ENCODE measurements at regions not wholly inside any gene's neighbourhood (a gene's known extent, or its start where the extent isn't known, plus 50 kb on each side); places are given as distances from the start of the nearest gene placed in this dataset.
A peak's percentile ranks its signal among the peaks of the same experiment; 100 is the strongest.

- Histone ChIP-seq H3K9me3 (no peaks in the 10 kb centered on the region), H3K4me3 (no peak overlapping the region), H3K27me3 (no peaks in the 10 kb centered on the region), H3K4me1 (no peaks in the 10 kb centered on the region), H3K36me3 (no peaks in the 10 kb centered on the region), H3K27ac (no peak overlapping the region)
- TF ChIP-seq CTCF (IDR thresholded peaks at IDR 0.05) (peak in 4 of 6 experiments; percentile 58 to 72 (median 70)), POLR2A (IDR thresholded peaks at IDR 0.05) (no peak)
- DNase-seq = peak in 2 of 3 donors; percentile 55 to 81
Observed at GRCh38 chr20:7285918-7286556, 518.6 kb downstream of the BMP2 start.

GRCh38 chr20:7291323-7291943, 523.9 kb downstream of the BMP2 start:
- Histone ChIP-seq H3K9me3 (no peaks in the 10 kb centered on the region), H3K27me3 (no peaks in the 10 kb centered on the region), H3K36me3 (no peaks in the 10 kb centered on the region), H3K4me1 (no peaks in the 10 kb centered on the region), H3K27ac (no peak overlapping the region), H3K4me3 (no peak overlapping the region)
- TF ChIP-seq POLR2A (IDR thresholded peaks at IDR 0.05) (no peak), CTCF (IDR thresholded peaks at IDR 0.05) (no peak)
- no peak for DNase-seq

- no peak for DNase-seq
- no peak for TF ChIP-seq CTCF (IDR thresholded peaks at IDR 0.05)
- no peak for TF ChIP-seq POLR2A (IDR thresholded peaks at IDR 0.05)
- no peaks in the 10 kb centered on the region for H3K4me1 ChIP-seq
- H3K27me3 ChIP-seq = no peaks in the 10 kb centered on the region
- H3K36me3 ChIP-seq = no peaks in the 10 kb centered on the region
- H3K27ac ChIP-seq = no peak overlapping the region
- no peak overlapping the region for H3K4me3 ChIP-seq
- no peaks in the 10 kb centered on the region for H3K9me3 ChIP-seq
Observed at GRCh38 chr20:7291946-7292345, 524.5 kb downstream of the BMP2 start.

GRCh38 chr20:7294816-7295360, 527.4 kb downstream of the BMP2 start:
- no peak for TF ChIP-seq CTCF (IDR thresholded peaks at IDR 0.05)
- TF ChIP-seq POLR2A (IDR thresholded peaks at IDR 0.05) = no peak
- Histone ChIP-seq H3K27me3 (no peaks in the 10 kb centered on the region), H3K27ac (no peak overlapping the region), H3K4me1 (no peaks in the 10 kb centered on the region), H3K36me3 (no peaks in the 10 kb centered on the region), H3K9me3 (no peaks in the 10 kb centered on the region), H3K4me3 (no peak overlapping the region)
- DNase-seq = no peak

GRCh38 chr20:7301807-7302206, 534.3 kb downstream of the BMP2 start:
- Histone ChIP-seq H3K27ac (no peak overlapping the region), H3K27me3 (no peaks in the 10 kb centered on the region), H3K9me3 (no peaks in the 10 kb centered on the region), H3K4me3 (no peak overlapping the region), H3K36me3 (no peaks in the 10 kb centered on the region), H3K4me1 (no peaks in the 10 kb centered on the region)
- DNase-seq = no peak
- TF ChIP-seq POLR2A (IDR thresholded peaks at IDR 0.05) = no peak
- TF ChIP-seq CTCF (IDR thresholded peaks at IDR 0.05) = no peak

All from Peyer's patch (tissue), 4 donors.